GM13977 (cell line): ENCODE measurements at regions not wholly inside any gene's neighbourhood (a gene's known extent, or its start where the extent isn't known, plus 50 kb on each side); places are given as distances from the start of the nearest gene placed in this dataset.

Source experiments
- DNase-seq: peaks from one replicate; pipeline ENCODE4 v3.0.0; 2012; ENCODE audit warnings: low spot score
- CTCF ChIP-seq: IDR thresholded peaks from 2 replicates; pipeline ENCODE4 v1.5.1; 2012; ENCODE audit warnings: mild to moderate bottlenecking, control low read depth; ENCODE audit not compliant: insufficient read depth; ENCODE audit errors: extremely low read depth, missing control alignments
- in situ Hi-C: fragments of 300-500 bp; cut with MboI; formaldehyde crosslinking; loops from one replicate; pipeline ENCODE4 v1.12.0; 2022; ENCODE audit warnings: low sequenced_read_pairs, low pct_unique_long_range_greater_than_20kb, mixed read lengths, inconsistent platforms; ENCODE audit not compliant: unreplicated experiment

- no peak for DNase-seq
- in situ Hi-C loops, result no loop called here
- TF ChIP-seq CTCF, result no peak
Measured at GRCh38 chr9:86766511-86766910, 180.8 kb downstream of the GAS1 start.

- in situ Hi-C loops, result no loop called here
- TF ChIP-seq CTCF, result no peak
- no peak for DNase-seq
Measured at GRCh38 chr9:86765746-86766430, 181.4 kb downstream of the GAS1 start.

GRCh38 chr9:86764671-86765343 is 182.5 kb downstream of the GAS1 start:
- in situ Hi-C loops, result no loop called here
- no peak for DNase-seq
- no peak for TF ChIP-seq CTCF

GRCh38 chr9:86764221-86764624 is 183.1 kb downstream of the GAS1 start:
- in situ Hi-C loops, result no loop called here
- no peak for DNase-seq
- no peak for TF ChIP-seq CTCF

- DNase-seq, result no peak
- TF ChIP-seq CTCF, result no peak
- in situ Hi-C loops, result no loop called here
Measured at GRCh38 chr9:86763791-86764190, 183.5 kb downstream of the GAS1 start.

GRCh38 chr9:86757382-86757720 is 190.0 kb downstream of the GAS1 start:
- DNase-seq, result no peak
- in situ Hi-C loops, result no loop called here
- TF ChIP-seq CTCF, result no peak
